Aorta (tissue), 5 donors: ENCODE measurements at regions not wholly inside any gene's neighbourhood (a gene's known extent, or its start where the extent isn't known, plus 50 kb on each side); places are given as distances from the start of the nearest gene placed in this dataset.

Experiments used
- ATAC-seq: fragments of 200-7000 bp; cut with Tn5 transposase; one replicate; pipeline ENCODE4 v1.9.1; 2022; ENCODE audit warnings: moderate library complexity; ENCODE audit not compliant: low FRiP score
- DNase-seq, 2 donors: peaks; one replicate each; pipeline ENCODE4 v3.0.0-alpha.2; 2020
- H3K27ac ChIP-seq, 2 donors: one replicate each; pipeline ENCODE4 v1.5.1; 2013; ENCODE audit warnings: low read length in 2 of 2, mild to moderate bottlenecking in 2 of 2, moderate library complexity in 2 of 2, control low read depth in 1 of 2, inconsistent platforms in 1 of 2, low read depth in 1 of 2
- H3K27me3 ChIP-seq, 2 donors: one replicate each; pipeline ENCODE4 v1.6.1; 2013; ENCODE audit warnings: control low read depth in 1 of 2, low read length in 1 of 2, mild to moderate bottlenecking in 1 of 2, moderate library complexity in 1 of 2; ENCODE audit not compliant: insufficient read depth in 2 of 2, control insufficient read depth in 1 of 2
- H3K36me3 ChIP-seq, 2 donors: one replicate each; pipeline ENCODE4 v1.6.1; 2013; ENCODE audit warnings: control low read depth in 1 of 2, low read length in 1 of 2, mild to moderate bottlenecking in 1 of 2; ENCODE audit not compliant: insufficient read depth in 2 of 2, control insufficient read depth in 1 of 2
- H3K4me1 ChIP-seq, 2 donors: one replicate each; pipeline ENCODE4 v1.6.1; 2013; ENCODE audit warnings: low read length in 2 of 2, control low read depth in 1 of 2, mild to moderate bottlenecking in 1 of 2, moderate library complexity in 1 of 2; ENCODE audit not compliant: insufficient read depth in 2 of 2, control insufficient read depth in 1 of 2
- H3K4me3 ChIP-seq, 2 donors: one replicate each; pipeline ENCODE4 v1.5.1; 2013; ENCODE audit warnings: low read length in 2 of 2, control low read depth in 1 of 2, mild to moderate bottlenecking in 1 of 2
- H3K9me3 ChIP-seq: one replicate; pipeline ENCODE4 v1.6.1; 2013; ENCODE audit warnings: mild to moderate bottlenecking, low read length; ENCODE audit not compliant: control insufficient read depth
- WGBS, 2 donors: extraction: QIAGEN DNeasy Blood & Tissue Kit; methylation state at CpG; one replicate each; pipeline ENCODE4 v1.1.7; 2013; 5-methylcytosine and 5-hydroxymethylcytosine counted together
- intact Hi-C, 2 donors: fragments of 100-400 bp; cut with DNase I; formaldehyde crosslinking; loops; one replicate each; pipeline versions ENCODE4 v1.14.2 to v1.15.0; 2022
- microRNA-seq, 2 donors: library from miRNA; unstranded; fragments of <30 nt; microRNA quantifications; one replicate each; pipeline ENCODE4 v1.2.0, GENCODE V29; 2020
- donor health status: healthy with polysubstance abuse.
- donor health status: Bipolar disorder and iron deficiency.
- donor health status: DM: no; HTN: no; CAD: no.
- donor health status: DM: no; HTN: no; CAD: no.
- donor health status: DM: yes; HTN: yes; CAD: no.

- DNase-seq (no peak), ATAC-seq (no peak)
- Histone ChIP-seq H3K27ac (no peak overlapping the region), H3K4me3 (no peak overlapping the region), H3K27me3 (no peaks in the 10 kb centered on the region), H3K36me3 (no peaks in the 10 kb centered on the region), H3K9me3 (no peaks in the 10 kb centered on the region), H3K4me1 (no peaks in the 10 kb centered on the region)
- intact Hi-C loops = loop anchor here in 1 of 2 donors (10.0 kb wide), 1 partner anchor 786 kb away; the partner anchor contains the start of gene PCDH20
- WGBS, 2 donors = 54 to 56% methylated on average over 5 of the region's 5 CpGs
These were observed 232.1 kb downstream of the TDRD3 start for GRCh38 chr13:60629158-60629557.

GRCh38 chr13:60627071-60627686, 230.2 kb downstream of the TDRD3 start:
- H3K9me3 ChIP-seq = no peaks in the 10 kb centered on the region
- WGBS, 2 donors = 45 to 48% methylated on average over 8 of the region's 8 CpGs
- no peaks in the 10 kb centered on the region for H3K36me3 ChIP-seq
- intact Hi-C loops = loop anchor here in 1 of 2 donors (10.0 kb wide), 1 partner anchor 788 kb away; the partner anchor contains the start of gene PCDH20
- DNase-seq (no peak), ATAC-seq (no peak)
- H3K4me1 ChIP-seq = no peaks in the 10 kb centered on the region
- H3K27ac ChIP-seq = no peak overlapping the region
- no peak overlapping the region for H3K4me3 ChIP-seq
- H3K27me3 ChIP-seq = no peaks in the 10 kb centered on the region

Small RNA genes lying in the stretch of these regions (microRNA-seq; reads per million reads assigned to microRNA genes)
- gene MIR3169 = 0 reads per million in 2 donors
